GM06990 (cell line): ENCODE measurements at regions not wholly inside any gene's neighbourhood (a gene's known extent, or its start where the extent isn't known, plus 50 kb on each side); places are given as distances from the start of the nearest gene placed in this dataset.
"Not testable (repeated sequence)": the region's sequence is repeated elsewhere in the genome, so short reads cannot be mapped to it uniquely, and the experiment has no call there.

Experiments used
- DNase-seq: peaks from one replicate; pipeline ENCODE4 v3.0.0-alpha.2; 2011; ENCODE audit not compliant: insufficient read length; ENCODE audit errors: extremely low read depth
- H3K27me3 ChIP-seq: replicated peaks from 2 replicates; pipeline ENCODE4 v1.6.0; 2011; ENCODE audit warnings: low read length; ENCODE audit not compliant: control insufficient read depth, insufficient read depth
- H3K36me3 ChIP-seq: 2 replicates; pipeline ENCODE4 v1.5.1; 2011; ENCODE audit warnings: low read length; ENCODE audit not compliant: control insufficient read depth, insufficient read depth
- H3K4me3 ChIP-seq: replicated peaks from 2 replicates; pipeline ENCODE4 v1.5.1; 2011; ENCODE audit warnings: low read depth, mild to moderate bottlenecking, control low read depth, low read length
- TF ChIP-seq, protein P1 (sequence below): IDR thresholded peaks from 2 replicates; pipeline ENCODE4 v1.5.1; 2011; ENCODE audit warnings: low read length, control low read depth, mild to moderate bottlenecking, inconsistent platforms; ENCODE audit not compliant: insufficient read depth, poor library complexity, severe bottlenecking

DNA sequence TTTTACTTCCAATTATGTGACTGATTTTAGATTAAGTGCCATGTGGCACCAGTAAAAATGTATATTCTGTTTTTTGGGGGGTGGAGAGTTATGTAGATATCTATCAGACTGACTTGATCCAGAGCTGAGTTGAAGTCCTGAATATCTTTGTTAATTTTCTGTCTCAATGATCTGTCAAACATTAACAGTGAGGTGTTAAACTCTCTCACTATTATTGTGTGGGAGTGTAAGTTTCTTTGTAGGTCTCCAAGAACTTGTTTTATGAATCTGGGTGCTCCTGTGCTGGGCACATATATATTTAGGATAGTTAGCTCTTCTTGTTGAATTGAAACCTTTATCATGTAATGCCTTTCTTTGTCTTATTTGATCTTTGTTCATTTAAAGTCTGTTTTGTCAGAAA, 276.5 kb upstream of the USP25 start:
- no peak for DNase-seq
- TF ChIP-seq, protein P1, sequence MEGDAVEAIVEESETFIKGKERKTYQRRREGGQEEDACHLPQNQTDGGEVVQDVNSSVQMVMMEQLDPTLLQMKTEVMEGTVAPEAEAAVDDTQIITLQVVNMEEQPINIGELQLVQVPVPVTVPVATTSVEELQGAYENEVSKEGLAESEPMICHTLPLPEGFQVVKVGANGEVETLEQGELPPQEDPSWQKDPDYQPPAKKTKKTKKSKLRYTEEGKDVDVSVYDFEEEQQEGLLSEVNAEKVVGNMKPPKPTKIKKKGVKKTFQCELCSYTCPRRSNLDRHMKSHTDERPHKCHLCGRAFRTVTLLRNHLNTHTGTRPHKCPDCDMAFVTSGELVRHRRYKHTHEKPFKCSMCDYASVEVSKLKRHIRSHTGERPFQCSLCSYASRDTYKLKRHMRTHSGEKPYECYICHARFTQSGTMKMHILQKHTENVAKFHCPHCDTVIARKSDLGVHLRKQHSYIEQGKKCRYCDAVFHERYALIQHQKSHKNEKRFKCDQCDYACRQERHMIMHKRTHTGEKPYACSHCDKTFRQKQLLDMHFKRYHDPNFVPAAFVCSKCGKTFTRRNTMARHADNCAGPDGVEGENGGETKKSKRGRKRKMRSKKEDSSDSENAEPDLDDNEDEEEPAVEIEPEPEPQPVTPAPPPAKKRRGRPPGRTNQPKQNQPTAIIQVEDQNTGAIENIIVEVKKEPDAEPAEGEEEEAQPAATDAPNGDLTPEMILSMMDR = no peak
- H3K4me3 ChIP-seq = no peak overlapping the region
- H3K36me3 ChIP-seq = no peaks in the 10 kb centered on the region
- no peaks in the 10 kb centered on the region for H3K27me3 ChIP-seq

- not testable (repeated sequence) for H3K36me3 ChIP-seq, H3K4me3 ChIP-seq, DNase-seq, H3K27me3 ChIP-seq
These were observed 276.0 kb upstream of the USP25 start for GRCh38 chr21:15453785-15454184.

- DNase-seq, H3K27me3 ChIP-seq, H3K4me3 ChIP-seq, H3K36me3 ChIP-seq: not testable (repeated sequence)
These were observed 274.9 kb upstream of the USP25 start for GRCh38 chr21:15454931-15455330.

GRCh38 chr21:15455819-15456462, 273.8 kb upstream of the USP25 start:
- Histone ChIP-seq H3K4me3 (no peak overlapping the region), H3K36me3 (no peaks in the 10 kb centered on the region), H3K27me3 (no peaks in the 10 kb centered on the region)
- TF ChIP-seq, protein P1 = no peak
- DNase-seq = no peak

DNA sequence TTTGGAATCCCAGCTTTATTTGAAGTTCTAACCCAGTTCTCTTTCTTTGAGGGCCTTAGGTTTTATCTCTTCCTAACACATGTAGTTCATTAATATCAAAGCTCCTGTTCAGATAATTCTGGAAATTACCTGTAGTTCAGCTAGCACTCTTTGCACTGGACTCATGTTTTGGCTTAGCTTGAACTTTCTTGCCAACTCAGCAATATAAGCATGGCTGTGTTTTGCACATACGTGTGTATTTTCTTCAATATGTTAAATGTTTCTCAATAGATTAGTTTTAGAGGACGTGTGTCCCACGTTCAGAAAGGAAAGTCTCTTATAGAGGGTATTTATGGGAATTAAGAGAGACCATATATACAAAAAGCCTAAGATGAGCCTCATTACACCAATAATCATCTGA, 271.8 kb upstream of the USP25 start:
- DNase-seq = no peak
- no peak overlapping the region for H3K4me3 ChIP-seq
- TF ChIP-seq, protein P1 = no peak
- H3K27me3 ChIP-seq = no peaks in the 10 kb centered on the region
- H3K36me3 ChIP-seq = no peaks in the 10 kb centered on the region

GRCh38 chr21:15462092-15462491, 267.7 kb upstream of the USP25 start:
- DNase-seq = no peak
- Histone ChIP-seq H3K27me3 (no peaks in the 10 kb centered on the region), H3K36me3 (no peaks in the 10 kb centered on the region)

More at GRCh38 chr21:15462092-15462491, 267.7 kb upstream of the USP25 start:
- TF ChIP-seq, protein P1 = no peak
- H3K4me3 ChIP-seq = no peak overlapping the region
